Occipital lobe (tissue), 1 donor: ENCODE measurements at regions not wholly inside any gene's neighbourhood (a gene's known extent, or its start where the extent isn't known, plus 50 kb on each side); places are given as distances from the start of the nearest gene placed in this dataset.

Experiments
- DNase-seq: peaks from one replicate; lab custom pipeline; 2025; lab: John Stamatoyannopoulos, UW

DNA sequence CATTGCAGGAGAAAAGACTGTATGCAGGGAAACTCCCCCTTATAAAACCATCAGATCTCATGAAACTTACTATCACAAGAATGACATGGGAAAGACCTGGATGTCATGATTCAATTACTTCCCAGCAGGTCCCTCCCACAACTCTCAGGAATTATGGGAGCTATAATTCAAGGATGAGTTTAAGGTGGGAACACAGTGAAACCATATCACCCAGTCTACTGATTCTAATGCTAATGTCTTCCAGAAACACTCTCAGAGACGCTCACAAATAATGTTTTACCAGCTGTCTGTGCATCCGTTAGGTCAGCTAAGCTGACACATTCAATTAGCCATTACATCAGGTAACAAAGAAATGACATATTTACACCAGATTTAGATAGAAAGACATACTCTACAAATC, 637.9 kb downstream of the NLGN4Y start:
- DNase-seq = no peak

DNA sequence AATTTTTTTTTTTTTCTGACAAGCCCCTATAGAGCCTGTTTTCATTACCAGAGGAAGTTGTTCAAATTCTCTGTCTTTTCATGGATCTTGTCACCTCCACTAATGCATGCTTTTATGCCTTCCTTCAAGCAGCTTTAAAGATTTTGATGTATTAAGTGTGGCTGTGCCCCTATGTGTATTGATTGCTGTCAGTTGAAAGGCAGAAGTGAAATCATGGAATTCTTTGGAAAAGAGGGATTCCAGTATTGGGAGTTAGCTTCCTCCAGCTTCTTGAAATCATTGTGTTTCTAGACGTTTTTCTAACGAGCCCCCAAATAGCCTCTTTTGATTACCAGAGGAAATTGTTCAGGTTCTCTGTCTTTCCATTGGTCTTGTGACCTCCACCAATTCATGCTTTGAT, 655.6 kb downstream of the NLGN4Y start:
- DNase-seq = no peak

- no peak for DNase-seq
These were observed 704.7 kb downstream of the NLGN4Y start for GRCh38 chrY:15229056-15229455.

- DNase-seq = no peak
These were observed 715.3 kb downstream of the NLGN4Y start for GRCh38 chrY:15239596-15240132.

DNA sequence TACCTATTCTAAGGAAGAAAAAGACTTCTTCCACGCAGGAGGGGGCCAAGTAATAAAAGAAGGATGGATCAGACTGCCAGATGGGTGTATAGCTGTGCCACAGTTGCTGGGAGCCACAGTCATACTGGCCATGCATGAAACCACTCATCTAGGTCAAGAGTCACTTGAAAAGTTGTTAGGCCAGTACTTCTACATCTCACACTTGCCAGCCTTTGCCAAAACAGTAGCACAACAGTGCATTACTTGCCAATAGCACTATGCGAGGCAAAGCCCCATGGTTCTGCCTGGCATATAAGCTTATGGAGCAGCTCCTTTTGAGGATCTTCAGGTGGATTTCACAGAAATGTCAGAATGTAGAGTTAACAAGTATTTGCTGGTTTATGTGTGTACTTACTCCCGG, 735.0 kb downstream of the NLGN4Y start:
- no peak for DNase-seq

- no peak for DNase-seq
These were observed 762.2 kb downstream of the NLGN4Y start for GRCh38 chrY:15286572-15286971.

- DNase-seq = no peak
These were observed 765.5 kb downstream of the NLGN4Y start for GRCh38 chrY:15289821-15290220.

DNA sequence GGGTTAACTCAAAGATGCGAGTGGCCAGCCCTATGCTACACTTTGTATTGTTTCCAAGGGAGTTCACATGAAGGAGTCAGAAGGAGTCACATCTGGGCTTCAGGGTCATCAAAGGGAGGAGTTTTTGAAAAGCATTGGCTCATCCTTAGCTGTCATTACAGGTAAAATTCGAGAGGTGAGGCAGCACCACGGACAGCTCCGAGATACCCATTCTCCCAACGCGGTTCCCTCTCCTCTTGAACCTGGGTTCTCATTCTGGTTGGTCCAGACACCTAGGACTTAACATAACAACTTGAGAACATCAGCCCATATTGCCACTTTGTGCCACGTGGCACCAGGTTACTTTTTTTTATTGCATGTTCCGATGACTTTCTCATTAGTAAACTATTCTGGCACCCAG, 768.6 kb downstream of the NLGN4Y start:
- no peak for DNase-seq

DNA sequence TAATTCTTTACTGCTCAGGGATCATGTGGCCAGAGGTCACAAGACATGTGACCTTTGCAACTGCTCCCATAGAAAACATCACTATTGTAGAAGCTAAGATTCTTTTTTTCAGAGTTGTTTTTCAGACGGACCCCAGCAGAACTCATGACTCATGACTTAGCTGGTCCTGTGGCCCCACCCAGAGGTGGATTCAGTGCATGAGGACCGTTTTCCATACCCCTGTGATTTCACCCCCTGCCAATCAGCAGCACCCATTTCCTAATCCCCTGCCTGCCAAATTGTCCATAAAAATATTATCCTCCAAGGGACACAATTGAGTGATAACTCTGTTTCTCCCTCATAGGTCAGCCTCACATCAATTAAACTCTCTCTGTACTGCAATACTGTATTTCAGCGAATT, 777.5 kb downstream of the NLGN4Y start:
- no peak for DNase-seq

GRCh38 chrY:15312166-15312565, 787.8 kb downstream of the NLGN4Y start:
- DNase-seq = no peak

DNA sequence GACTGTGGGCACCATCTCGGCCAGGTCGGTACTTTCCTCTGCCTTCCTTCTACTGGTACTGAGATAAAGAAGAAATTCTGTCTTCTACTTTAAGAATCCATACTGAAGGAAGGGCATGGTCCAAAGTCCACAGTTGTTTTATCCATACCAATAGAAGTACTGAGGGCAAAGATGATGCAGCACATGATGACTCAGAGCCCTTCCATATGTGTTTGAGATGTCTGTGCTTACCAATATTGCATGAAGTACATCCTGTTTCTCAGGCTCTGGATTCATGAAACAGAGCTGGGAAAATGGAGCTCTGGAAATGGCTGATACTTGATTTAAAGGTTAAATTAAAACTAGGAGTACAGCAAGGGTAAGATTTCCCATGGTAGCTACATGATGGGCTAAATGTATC, 799.9 kb downstream of the NLGN4Y start:
- no peak for DNase-seq

- DNase-seq = no peak
These were observed 800.9 kb downstream of the NLGN4Y start for GRCh38 chrY:15325201-15325600.

DNA sequence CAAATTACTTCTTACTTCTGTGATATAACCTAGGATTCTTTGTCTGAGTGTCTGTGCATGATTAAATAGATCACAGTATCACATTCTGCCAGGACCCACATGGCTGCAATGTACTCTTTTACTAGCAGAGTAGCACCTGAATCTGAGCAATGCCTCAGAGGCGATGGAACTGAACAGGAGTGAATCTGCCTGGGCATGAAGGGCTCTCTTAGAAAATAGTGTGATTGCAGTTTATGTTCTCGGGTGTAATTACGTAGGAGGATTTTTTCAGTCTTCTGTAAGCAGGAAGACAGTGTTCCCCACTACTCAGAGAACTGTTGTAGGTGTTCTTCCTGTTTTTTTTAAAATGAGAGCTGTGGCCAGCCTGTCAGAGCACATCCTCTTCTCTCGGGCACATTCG, 802.3 kb downstream of the NLGN4Y start:
- DNase-seq = peak; percentile 0

DNA sequence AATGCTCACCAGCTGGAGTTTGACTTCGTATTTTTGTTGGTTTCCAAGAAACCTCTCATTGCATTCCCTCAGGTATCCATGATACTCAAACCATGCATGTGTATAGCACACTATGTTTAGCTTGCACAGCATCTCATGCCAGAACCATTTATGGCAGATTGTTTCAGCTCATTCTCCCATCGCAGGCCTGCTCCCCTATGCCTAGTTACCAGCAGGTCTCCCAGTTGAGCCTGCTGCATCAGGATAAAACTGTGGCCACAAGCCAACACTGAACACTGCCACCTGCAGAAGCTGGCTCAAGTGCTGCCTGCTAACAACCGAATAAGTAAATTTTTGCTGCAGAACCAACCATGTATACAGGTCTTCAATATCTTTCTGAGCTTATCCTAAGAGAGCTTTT, 804.5 kb downstream of the NLGN4Y start:
- DNase-seq = peak; percentile 3

DNA sequence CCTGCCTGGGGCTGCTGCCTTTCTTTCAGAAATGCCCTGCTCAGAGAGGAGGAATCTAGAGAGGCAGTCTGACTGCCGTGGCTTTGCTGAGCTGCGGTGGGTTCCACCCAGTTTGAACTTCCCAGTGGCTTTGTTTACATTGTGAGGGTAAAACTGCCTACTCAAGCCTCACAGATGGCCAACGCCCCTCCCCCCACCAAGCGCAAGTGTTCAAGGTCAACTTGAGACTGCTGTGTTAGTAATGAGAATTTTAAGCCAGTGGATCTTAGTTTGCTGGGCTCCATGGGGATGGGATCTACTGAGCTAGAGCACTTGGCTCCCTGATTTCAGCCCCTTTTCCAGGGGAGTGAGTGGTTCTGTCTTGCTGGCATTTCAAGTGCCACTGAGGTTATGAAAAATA, 819.2 kb downstream of the NLGN4Y start:
- DNase-seq = no peak

DNA sequence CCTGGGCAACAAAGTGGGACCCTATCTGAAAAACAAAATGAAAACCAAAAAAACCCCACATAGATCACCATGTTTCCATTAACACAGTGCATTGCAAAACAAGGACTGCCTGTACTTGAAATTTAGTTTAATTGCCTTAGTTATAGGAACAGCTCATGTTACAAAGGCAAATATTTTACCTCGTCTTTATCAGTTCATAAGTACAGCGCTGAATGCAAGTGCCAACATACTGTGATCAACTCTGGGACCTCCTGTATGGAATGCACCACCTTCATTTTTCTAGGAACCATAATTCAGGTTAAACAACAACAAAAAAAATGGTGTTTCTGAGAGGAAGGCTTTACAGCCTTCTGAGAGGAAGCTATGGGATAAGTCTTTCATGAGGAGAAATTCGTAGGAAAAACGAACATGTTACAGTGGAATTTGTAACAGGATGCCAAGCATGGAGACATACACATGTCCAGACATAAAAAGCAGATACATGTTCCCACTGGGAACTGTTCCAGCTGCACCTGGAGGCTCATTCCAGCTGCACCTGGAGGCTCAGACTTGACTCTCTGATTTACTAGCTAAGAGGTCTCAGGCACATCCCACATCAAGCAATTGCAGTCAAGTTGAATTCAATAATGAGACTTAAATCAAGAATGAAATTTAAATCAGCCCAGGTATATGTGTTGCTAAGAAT, 821.3 kb downstream of the NLGN4Y start:
- DNase-seq = no peak

- DNase-seq = no peak
These were observed 825.0 kb downstream of the NLGN4Y start for GRCh38 chrY:15349351-15349750.

GRCh38 chrY:15355321-15355720, 831.0 kb downstream of the NLGN4Y start:
- no peak for DNase-seq

DNA sequence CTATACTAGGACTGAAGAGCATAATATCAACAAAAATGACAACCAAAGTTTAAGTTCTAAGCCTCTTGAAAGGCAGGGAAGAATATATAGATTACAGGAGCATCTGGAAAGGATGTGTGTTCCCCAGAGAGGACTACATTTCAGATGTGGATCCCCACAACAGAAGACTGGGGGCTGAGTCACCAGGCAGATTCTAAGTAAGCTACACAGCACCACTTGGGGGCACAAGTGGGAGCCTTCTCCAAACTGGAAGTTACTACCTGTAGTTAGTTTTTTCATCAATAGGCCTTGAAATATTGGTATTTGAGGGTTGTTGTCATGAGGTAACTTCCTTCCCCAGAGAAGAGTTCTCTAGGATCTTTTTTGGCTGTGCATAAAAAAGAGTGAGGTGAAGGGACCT, 836.1 kb downstream of the NLGN4Y start:
- no peak for DNase-seq

GRCh38 chrY:15364996-15365395, 840.7 kb downstream of the NLGN4Y start:
- DNase-seq = no peak

- no peak for DNase-seq
These were observed 844.5 kb downstream of the NLGN4Y start for GRCh38 chrY:15368786-15369185.

- no peak for DNase-seq
These were observed 860.8 kb downstream of the NLGN4Y start for GRCh38 chrY:15385178-15385577.

- no peak for DNase-seq
These were observed 873.4 kb downstream of the NLGN4Y start for GRCh38 chrY:15397556-15398280.
